Hindlimb muscle (tissue), 1 donor: ENCODE measurements at regions not wholly inside any gene's neighbourhood (a gene's known extent, or its start where the extent isn't known, plus 50 kb on each side); places are given as distances from the start of the nearest gene placed in this dataset.
"Not testable (repeated sequence)": the region's sequence is repeated elsewhere in the genome, so short reads cannot be mapped to it uniquely, and the experiment has no call there.

ENCODE experiments used
- DNase-seq: peaks from one replicate; pipeline ENCODE4 v3.0.0-alpha.2; 2013

- DNase-seq = no peak
These were observed 149.0 kb upstream of the DPH6 start for GRCh38 chr15:35695003-35695402.

- DNase-seq = no peak
These were observed 150.8 kb upstream of the DPH6 start for GRCh38 chr15:35696767-35697231.

GRCh38 chr15:35697549-35698299 is 151.8 kb upstream of the DPH6 start:
- DNase-seq = no peak

- no peak for DNase-seq
These were observed 152.4 kb upstream of the DPH6 start for GRCh38 chr15:35698331-35698730.

GRCh38 chr15:35698966-35699575 is 153.1 kb upstream of the DPH6 start:
- no peak for DNase-seq

GRCh38 chr15:35700091-35700593 is 154.2 kb upstream of the DPH6 start:
- not testable (repeated sequence) for DNase-seq

GRCh38 chr15:35701402-35702046 is 155.6 kb upstream of the DPH6 start:
- DNase-seq = no peak

- DNase-seq = no peak
These were observed 157.1 kb upstream of the DPH6 start for GRCh38 chr15:35702946-35703495.

- no peak for DNase-seq
These were observed 159.3 kb upstream of the DPH6 start for GRCh38 chr15:35705030-35705883.

GRCh38 chr15:35705884-35706585 is 160.1 kb upstream of the DPH6 start:
- DNase-seq = no peak

- DNase-seq = no peak
These were observed 167.0 kb upstream of the DPH6 start for GRCh38 chr15:35712956-35713355.

GRCh38 chr15:35713733-35714132 is 167.8 kb upstream of the DPH6 start:
- DNase-seq = no peak

- no peak for DNase-seq
These were observed 171.8 kb upstream of the DPH6 start for GRCh38 chr15:35717721-35718120.

GRCh38 chr15:35720019-35720418 is 174.1 kb upstream of the DPH6 start:
- DNase-seq = no peak

- no peak for DNase-seq
These were observed 175.0 kb upstream of the DPH6 start for GRCh38 chr15:35720984-35721383.

- no peak for DNase-seq
These were observed 175.8 kb upstream of the DPH6 start for GRCh38 chr15:35721751-35722150.

- DNase-seq = no peak
These were observed 176.5 kb upstream of the DPH6 start for GRCh38 chr15:35722501-35722900.

GRCh38 chr15:35723120-35723847 is 177.3 kb upstream of the DPH6 start:
- DNase-seq = no peak

GRCh38 chr15:35723852-35724251 is 177.9 kb upstream of the DPH6 start:
- DNase-seq = no peak

GRCh38 chr15:35724626-35725025 is 178.7 kb upstream of the DPH6 start:
- DNase-seq = no peak

GRCh38 chr15:35725353-35725752 is 179.4 kb upstream of the DPH6 start:
- DNase-seq = no peak
